ENCODE measurements at regions not wholly inside any gene's neighbourhood (a gene's known extent, or its start where the extent isn't known, plus 50 kb on each side); places are given as distances from the start of the nearest gene placed in this dataset.

GRCh38 chr2:16351541-16351940 lies 314.1 kb downstream of the CYRIA start:
- Histone ChIP-seq H3K4ac (replicated peaks; ENCODE audit: insufficient read length, low read depth, low read length) (no peak overlapping the region), H3K23me2 (ENCODE audit: low read depth, low read length) (no peaks in the 10 kb centered on the region), H3K14ac (ENCODE audit: insufficient read length) (no peak overlapping the region), H2BK20ac (ENCODE audit: low read length) (no peak overlapping the region), H3K9ac (replicated peaks in 1 of 4; ENCODE audit: extremely low read depth in 1 of 4, low read depth in 3 of 4, low read length in 3 of 4) (no peak overlapping the region), H4K5ac (ENCODE audit: insufficient read length, low read depth, low read length) (no peak overlapping the region), H3K79me1 (ENCODE audit: low read depth, low read length) (no peaks in the 10 kb centered on the region), H2AFZ (ENCODE audit: low read length) (no peak overlapping the region), H2BK5ac (ENCODE audit: low read depth, low read length) (no peak overlapping the region), H2AK5ac (ENCODE audit: low read depth, low read length) (no peak overlapping the region), H3K56ac (replicated peaks; ENCODE audit: insufficient read length, low read depth, low read length) (no peak overlapping the region), H2BK12ac (ENCODE audit: low read depth, low read length) (no peak overlapping the region), H3K27ac (ENCODE audit: low read depth, low read length) (no peak overlapping the region), H4K8ac (ENCODE audit: extremely low read depth, insufficient read depth, low read length) (no peak overlapping the region), H3K36me3 (ENCODE audit: control insufficient read depth in 2 of 4, insufficient read depth in 4 of 4, low read length in 3 of 4) (no peaks in the 10 kb centered on the region), H3K9me3 (ENCODE audit: insufficient read depth in 2 of 2, low read depth in 1 of 2, low read length in 1 of 2) (peaks cover 11 to 13% of the 10 kb centered on the region in 2 experiments), H2BK15ac (ENCODE audit: low read length) (no peak overlapping the region), H3K79me2 (ENCODE audit: control insufficient read depth in 1 of 2, insufficient read depth in 2 of 2, low read length in 2 of 2) (no peaks in the 10 kb centered on the region), H2BK120ac (replicated peaks; ENCODE audit: low read depth, low read length) (no peak overlapping the region), H3K4me3 (ENCODE audit: extremely low read depth in 1 of 4, insufficient read depth in 2 of 4, low read depth in 3 of 4, low read length in 4 of 4) (no peak overlapping the region), H3K27me3 (replicated peaks in 1 of 4; ENCODE audit: control insufficient read depth in 3 of 4, extremely low read depth in 1 of 4, insufficient read depth in 3 of 4, low read length in 3 of 4) (no peaks in the 10 kb centered on the region), H3K4me2 (ENCODE audit: insufficient read depth in 1 of 2, low read depth in 2 of 2, low read length in 2 of 2) (no peak overlapping the region), H3K23ac (ENCODE audit: insufficient read length) (no peak overlapping the region), H4K91ac (replicated peaks; ENCODE audit: insufficient read length, low read length) (no peak overlapping the region), H3K4me1 (replicated peaks in 1 of 4; ENCODE audit: control insufficient read depth in 3 of 4, insufficient read depth in 4 of 4, low read length in 3 of 4) (no peaks in the 10 kb centered on the region), H4K20me1 (replicated peaks in 1 of 2; ENCODE audit: control insufficient read depth in 1 of 2, insufficient read depth in 2 of 2, low read length in 2 of 2) (no peaks in the 10 kb centered on the region), H3K18ac (ENCODE audit: extremely low read depth, low read length) (no peak overlapping the region)
- 100% methylated on average over 2 of the region's 2 CpGs; no CpG with 5 or more reads in 1 of the 2 experiments for WGBS, 2 experiments (ENCODE audit: extremely low coverage in 1 of 2, insufficient coverage in 1 of 2, insufficient read length in 1 of 2, insufficient replicate concordance in 2 of 2, low coverage in 1 of 2, low lambda C conversion rate in 2 of 2, missing lambda C conversion rate in 1 of 2)
- FAIRE-seq (no peak), DNase-seq (ENCODE audit: low read depth in 1 of 2, low spot score in 2 of 2) (no peak)
- ChIA-PET POLR2A (ENCODE audit: partially characterized antibody) (no interaction called here), CTCF (ENCODE audit: partially characterized antibody) (interaction anchor here (0.6 kb wide), 1 partner anchor 41 kb away, joined by 5 read pairs; no protein-coding TSS in a partner anchor)
- TF ChIP-seq NRF1 (IDR thresholded peaks at IDR 0.05; ENCODE audit: low read depth, low read length) (no peak), POU5F1 (IDR thresholded peaks at IDR 0.05; ENCODE audit: low read depth, low read length) (no peak), YY1 (IDR thresholded peaks at IDR 0.05; ENCODE audit: low read depth, low read length) (no peak), POLR2A (IDR thresholded peaks at IDR 0.05; ENCODE audit: control extremely low read depth in 1 of 2, low read depth in 2 of 2, low read length in 2 of 2) (no peak), CEBPB (IDR thresholded peaks at IDR 0.05; ENCODE audit: low read depth, low read length) (no peak), SRF (IDR thresholded peaks at IDR 0.05; ENCODE audit: low read depth, low read length) (no peak)

All from H1 (cell line).